AG09319 (cell line): ENCODE measurements at regions not wholly inside any gene's neighbourhood (a gene's known extent, or its start where the extent isn't known, plus 50 kb on each side); places are given as distances from the start of the nearest gene placed in this dataset.

Experiments used
- DNase-seq: peaks from one replicate; pipeline ENCODE4 v3.0.0-alpha.2; 2010; ENCODE audit warnings: low read depth; ENCODE audit errors: extremely low read depth
- TF ChIP-seq, protein P1 (sequence below): IDR thresholded peaks from 2 replicates; pipeline ENCODE4 v1.5.1; 2011; ENCODE audit warnings: low read depth, mild to moderate bottlenecking, inconsistent platforms, low read length, moderate library complexity

DNA sequence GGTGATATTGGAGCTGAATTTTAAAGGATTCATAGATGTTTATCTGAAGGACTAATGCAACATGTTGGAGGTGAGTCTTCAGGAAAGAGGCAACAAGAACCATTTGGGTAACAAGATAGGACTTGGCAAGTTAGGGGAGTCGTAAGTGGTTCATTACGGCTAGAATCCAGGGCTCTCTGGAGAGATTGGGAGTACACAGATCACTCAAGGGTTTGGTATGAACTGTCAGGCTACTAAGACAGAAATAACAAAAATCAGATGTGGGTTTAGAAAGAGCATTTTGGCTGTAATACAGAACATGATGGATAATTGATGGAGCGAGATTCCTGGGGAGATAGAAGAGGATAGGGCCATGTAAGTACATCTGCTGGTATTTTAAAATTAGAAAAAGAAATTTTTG, 86.3 kb upstream of the ESR1 start:
- no peak for DNase-seq
- TF ChIP-seq, protein P1, sequence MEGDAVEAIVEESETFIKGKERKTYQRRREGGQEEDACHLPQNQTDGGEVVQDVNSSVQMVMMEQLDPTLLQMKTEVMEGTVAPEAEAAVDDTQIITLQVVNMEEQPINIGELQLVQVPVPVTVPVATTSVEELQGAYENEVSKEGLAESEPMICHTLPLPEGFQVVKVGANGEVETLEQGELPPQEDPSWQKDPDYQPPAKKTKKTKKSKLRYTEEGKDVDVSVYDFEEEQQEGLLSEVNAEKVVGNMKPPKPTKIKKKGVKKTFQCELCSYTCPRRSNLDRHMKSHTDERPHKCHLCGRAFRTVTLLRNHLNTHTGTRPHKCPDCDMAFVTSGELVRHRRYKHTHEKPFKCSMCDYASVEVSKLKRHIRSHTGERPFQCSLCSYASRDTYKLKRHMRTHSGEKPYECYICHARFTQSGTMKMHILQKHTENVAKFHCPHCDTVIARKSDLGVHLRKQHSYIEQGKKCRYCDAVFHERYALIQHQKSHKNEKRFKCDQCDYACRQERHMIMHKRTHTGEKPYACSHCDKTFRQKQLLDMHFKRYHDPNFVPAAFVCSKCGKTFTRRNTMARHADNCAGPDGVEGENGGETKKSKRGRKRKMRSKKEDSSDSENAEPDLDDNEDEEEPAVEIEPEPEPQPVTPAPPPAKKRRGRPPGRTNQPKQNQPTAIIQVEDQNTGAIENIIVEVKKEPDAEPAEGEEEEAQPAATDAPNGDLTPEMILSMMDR, result no peak

DNA sequence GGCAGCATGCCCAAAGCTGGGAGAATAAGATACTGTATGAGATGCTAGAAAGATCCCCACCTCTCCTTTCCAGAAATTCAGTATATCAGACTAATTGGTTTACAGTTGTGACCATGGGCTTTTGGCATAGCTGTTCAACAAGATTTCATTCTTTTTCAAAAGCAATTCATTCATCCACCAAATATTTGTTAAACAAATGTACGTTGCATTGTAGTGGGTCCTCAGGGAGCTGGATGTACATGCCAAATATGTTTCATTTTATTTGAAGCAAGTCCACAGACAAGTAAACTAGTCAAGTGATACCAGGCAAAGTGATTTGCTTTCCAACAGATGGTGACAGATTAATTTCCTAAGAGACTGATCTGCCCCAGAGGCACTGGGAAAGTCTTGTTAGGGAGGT, 85.8 kb upstream of the ESR1 start:
- no peak for DNase-seq
- TF ChIP-seq, protein P1, result no peak

DNA sequence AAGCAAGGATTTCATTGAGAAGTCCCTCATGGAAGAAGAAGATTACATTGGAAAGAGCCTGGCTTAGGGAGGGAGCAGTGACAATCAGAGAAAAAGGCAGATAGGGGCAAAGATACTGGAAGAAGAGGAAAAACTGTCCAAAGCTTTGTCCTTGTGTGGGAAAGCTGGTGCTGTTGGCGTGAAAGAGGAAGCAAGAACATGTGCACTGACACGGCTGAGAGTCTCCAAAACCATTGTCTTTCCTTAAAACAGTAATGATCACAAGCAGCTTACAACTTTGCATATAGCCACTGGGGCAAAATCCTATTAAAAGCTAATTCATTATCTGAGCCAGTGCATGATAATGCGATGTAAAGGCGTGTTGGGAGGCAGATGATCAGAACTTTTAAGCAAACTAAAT, 85.1 kb upstream of the ESR1 start:
- no peak for DNase-seq

DNA sequence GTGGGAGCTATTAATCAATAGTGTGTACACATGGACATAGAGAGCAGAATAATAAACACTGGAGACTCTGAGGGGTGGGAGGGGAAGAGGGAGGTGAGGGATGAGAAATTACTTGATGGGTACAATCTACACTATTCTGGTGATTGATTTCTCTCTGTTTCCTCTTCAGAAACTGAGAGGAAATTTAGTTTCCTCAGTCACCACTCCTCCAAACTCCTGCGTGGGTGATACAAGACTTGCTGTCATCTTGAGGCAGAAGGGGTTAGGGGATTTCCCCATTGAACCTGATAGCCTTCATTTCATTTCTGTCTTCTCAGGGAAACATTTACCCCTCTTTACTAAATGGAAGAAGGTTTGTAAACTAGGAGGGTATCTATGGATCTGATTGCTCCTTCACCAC, 84.3 kb upstream of the ESR1 start:
- TF ChIP-seq, protein P1, result no peak
- DNase-seq, result no peak

More for the DNA sequence above, 85.1 kb upstream of the ESR1 start:
- TF ChIP-seq, protein P1, result no peak

DNA sequence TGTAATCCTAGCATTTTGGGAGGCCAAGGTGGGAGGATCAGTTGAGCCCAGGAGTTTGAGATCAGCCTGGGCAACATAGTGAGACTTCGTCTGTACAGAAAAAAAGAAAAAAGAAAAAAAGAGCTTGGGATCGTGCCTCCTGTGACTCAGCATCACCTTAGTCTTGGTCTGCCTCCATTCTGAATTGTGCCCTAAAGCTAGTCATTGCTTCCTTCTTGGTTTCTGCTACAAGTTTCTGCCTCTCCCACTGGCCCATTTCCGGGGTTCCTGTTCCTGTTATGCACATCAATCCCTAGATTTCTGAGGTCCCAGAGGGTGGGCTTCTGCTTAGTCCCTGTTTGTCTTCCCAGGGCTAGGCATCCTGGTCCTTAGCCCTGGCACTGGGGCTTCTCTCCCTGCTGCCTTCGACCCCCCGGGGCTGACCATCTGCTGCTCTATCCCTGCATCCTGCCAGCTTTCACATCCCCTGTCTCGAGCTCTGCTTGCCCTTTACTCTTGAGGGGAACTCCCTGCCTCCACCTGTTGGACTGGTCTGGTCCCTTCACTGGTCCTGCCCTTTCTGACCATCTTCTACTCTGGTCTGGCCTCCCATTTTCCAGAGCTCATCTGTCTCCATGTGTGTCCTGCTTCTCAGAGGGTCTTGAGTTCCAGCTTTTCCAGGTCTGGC, 77.5 kb upstream of the ESR1 start:
- TF ChIP-seq, protein P1, result no peak
- no peak for DNase-seq

DNA sequence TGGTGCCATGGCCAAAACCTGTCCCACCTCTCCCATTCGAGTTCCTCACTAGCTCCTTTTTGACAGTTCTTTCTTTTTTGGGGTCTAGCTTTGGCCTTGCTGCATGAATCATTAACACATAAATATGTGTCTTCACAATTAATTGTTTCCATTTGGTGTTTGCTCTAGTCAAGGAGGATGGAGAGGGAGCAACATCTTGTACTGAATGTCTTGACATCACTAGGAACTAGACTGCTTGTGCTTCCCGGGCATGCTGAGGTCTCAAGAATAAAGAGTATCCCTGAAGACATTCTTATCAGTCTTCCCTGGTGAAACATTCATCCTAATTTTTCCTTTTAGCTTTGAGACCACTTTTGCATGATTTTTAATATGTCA, 77.0 kb upstream of the ESR1 start:
- TF ChIP-seq, protein P1, result no peak
- no peak for DNase-seq

DNA sequence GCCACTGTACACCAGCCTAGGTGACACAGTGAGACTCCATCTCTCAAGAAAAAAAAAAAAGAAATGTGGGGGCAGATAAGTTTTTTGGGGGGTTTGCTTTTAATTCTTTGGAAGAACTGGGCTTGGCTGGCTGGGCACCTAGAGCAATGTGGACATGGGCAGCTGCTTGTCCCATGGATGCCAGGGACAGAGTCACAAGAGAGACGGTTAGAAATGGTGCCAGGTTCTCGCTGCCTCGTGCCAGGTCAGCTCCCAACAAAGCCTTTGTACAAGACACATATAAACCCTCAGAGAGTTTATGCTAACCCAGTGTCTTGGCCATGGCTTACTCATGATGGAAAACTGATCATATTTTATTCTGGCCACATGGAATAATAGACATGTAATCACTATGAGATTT, 76.2 kb upstream of the ESR1 start:
- DNase-seq, result no peak
- TF ChIP-seq, protein P1, result no peak
